Upper lobe of left lung (tissue), 6 donors: ENCODE measurements at regions not wholly inside any gene's neighbourhood (a gene's known extent, or its start where the extent isn't known, plus 50 kb on each side); places are given as distances from the start of the nearest gene placed in this dataset.
"Not testable (repeated sequence)": the region's sequence is repeated elsewhere in the genome, so short reads cannot be mapped to it uniquely, and the experiment has no call there.

ENCODE experiments used
- ATAC-seq, 2 donors: fragments of 200-7000 bp; cut with Tn5 transposase; one replicate each; pipeline ENCODE4 v1.9.1; 2022; ENCODE audit warnings: mild to moderate bottlenecking in 2 of 2, moderate library complexity in 2 of 2; ENCODE audit not compliant: low FRiP score in 2 of 2
- DNase-seq, 2 donors: peaks; one replicate each; pipeline ENCODE4 v3.0.0-alpha.2; 2019 to 2020
- H3K27ac ChIP-seq, 4 donors: fragments of 200-600 bp; sonication (generic); one replicate each; pipeline ENCODE4 v1.5.1; 2016 to 2019
- H3K27me3 ChIP-seq, 4 donors: fragments of 200-600 bp; sonication (generic); one replicate each; pipeline ENCODE4 v1.5.1; 2017 to 2019
- H3K36me3 ChIP-seq, 4 donors: fragments of 200-600 bp; sonication (generic); one replicate each; pipeline ENCODE4 v1.5.1; 2016 to 2019
- H3K4me1 ChIP-seq, 4 donors: fragments of 200-600 bp; sonication (generic); one replicate each; pipeline ENCODE4 v1.5.1; 2018 to 2019
- H3K4me3 ChIP-seq, 4 donors: fragments of 200-600 bp; sonication (generic); one replicate each; pipeline ENCODE4 v1.5.1; 2017 to 2019; ENCODE audit warnings: mild to moderate bottlenecking in 2 of 4, moderate library complexity in 1 of 4
- H3K9me3 ChIP-seq, 4 donors: fragments of 200-600 bp; sonication (generic); one replicate each; pipeline ENCODE4 v1.5.1; 2018 to 2019
- EP300 ChIP-seq, 4 donors: sonication (generic); formaldehyde crosslinking; IDR thresholded peaks; one replicate each; pipeline ENCODE4 v1.5.1; 2017; ENCODE audit warnings: antibody characterized with exemption in 4 of 4, control low read depth in 2 of 4
- POLR2A ChIP-seq, 4 donors: fragments of 450-650 bp; IDR thresholded peaks; one replicate each; pipeline ENCODE4 v1.5.1; 2016 to 2017; ENCODE audit warnings: antibody characterized with exemption in 4 of 4, mild to moderate bottlenecking in 2 of 4
- POLR2AphosphoS5 ChIP-seq, 2 donors: sonication (generic); formaldehyde crosslinking; IDR thresholded peaks; one replicate each; pipeline ENCODE4 v1.5.1; 2017; ENCODE audit warnings: antibody characterized with exemption in 2 of 2
- WGBS, 2 donors: methylation state at CpG; one replicate each; pipeline ENCODE4 v1.1.5; 2017 to 2018; 5-methylcytosine and 5-hydroxymethylcytosine counted together
- TF ChIP-seq, protein P1 (sequence below), 6 experiments: fragments of 450-650 bp in 4 of 6; fragments of 200-600 bp in 2 of 6; sonication (generic) in 2 of 6; IDR thresholded peaks; one replicate each; pipeline ENCODE4 v1.5.1; 2016 to 2019; ENCODE audit warnings: antibody characterized with exemption in 6 of 6
- donor health status: DM: no; HTN: no; CAD: no; lungs with moderate emphysema.
- donor health status: DM: no; HTN: yes; CAD: no; lungs with severe emphysema.

GRCh38 chr4:148847544-148848255 lies 405.5 kb upstream of the NR3C2 start:
- H3K9me3 ChIP-seq = no peaks in the 10 kb centered on the region
- H3K4me3 ChIP-seq = no peak overlapping the region
- DNase-seq = no peak
- 82 to 84% methylated on average over 10 of the region's 10 CpGs for WGBS, 2 donors
- no peak overlapping the region for H3K27ac ChIP-seq
- ATAC-seq = no peak
- TF ChIP-seq EP300 (IDR thresholded peaks at IDR 0.05) (no peak), POLR2AphosphoS5 (IDR thresholded peaks at IDR 0.05) (no peak), POLR2A (IDR thresholded peaks at IDR 0.05) (no peak)
- TF ChIP-seq, protein P1, sequence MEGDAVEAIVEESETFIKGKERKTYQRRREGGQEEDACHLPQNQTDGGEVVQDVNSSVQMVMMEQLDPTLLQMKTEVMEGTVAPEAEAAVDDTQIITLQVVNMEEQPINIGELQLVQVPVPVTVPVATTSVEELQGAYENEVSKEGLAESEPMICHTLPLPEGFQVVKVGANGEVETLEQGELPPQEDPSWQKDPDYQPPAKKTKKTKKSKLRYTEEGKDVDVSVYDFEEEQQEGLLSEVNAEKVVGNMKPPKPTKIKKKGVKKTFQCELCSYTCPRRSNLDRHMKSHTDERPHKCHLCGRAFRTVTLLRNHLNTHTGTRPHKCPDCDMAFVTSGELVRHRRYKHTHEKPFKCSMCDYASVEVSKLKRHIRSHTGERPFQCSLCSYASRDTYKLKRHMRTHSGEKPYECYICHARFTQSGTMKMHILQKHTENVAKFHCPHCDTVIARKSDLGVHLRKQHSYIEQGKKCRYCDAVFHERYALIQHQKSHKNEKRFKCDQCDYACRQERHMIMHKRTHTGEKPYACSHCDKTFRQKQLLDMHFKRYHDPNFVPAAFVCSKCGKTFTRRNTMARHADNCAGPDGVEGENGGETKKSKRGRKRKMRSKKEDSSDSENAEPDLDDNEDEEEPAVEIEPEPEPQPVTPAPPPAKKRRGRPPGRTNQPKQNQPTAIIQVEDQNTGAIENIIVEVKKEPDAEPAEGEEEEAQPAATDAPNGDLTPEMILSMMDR (IDR thresholded peaks at IDR 0.05) = no peak
- no peaks in the 10 kb centered on the region for H3K36me3 ChIP-seq
- no peaks in the 10 kb centered on the region for H3K4me1 ChIP-seq
- H3K27me3 ChIP-seq = no peaks in the 10 kb centered on the region

DNA sequence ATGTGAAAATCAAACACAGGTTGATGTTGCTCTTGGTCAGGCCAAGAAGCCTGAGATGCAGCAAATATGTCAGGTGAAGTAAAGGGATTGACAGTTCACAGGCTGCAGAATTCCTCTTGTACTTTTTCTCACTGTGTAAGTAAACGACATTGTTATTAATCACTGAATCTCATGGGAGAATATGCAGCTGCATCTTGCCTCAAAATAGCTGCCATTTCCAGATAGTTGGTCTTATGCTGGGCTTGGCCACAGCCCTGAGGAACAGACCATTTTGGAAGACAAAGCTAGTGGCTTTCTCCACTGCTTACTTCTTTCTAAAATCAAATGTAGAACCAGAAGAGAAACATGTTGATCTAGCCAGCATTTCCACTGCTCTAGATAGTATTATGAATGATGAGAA lies 403.4 kb upstream of the NR3C2 start:
- H3K27me3 ChIP-seq = no peaks in the 10 kb centered on the region
- TF ChIP-seq, protein P1 (IDR thresholded peaks at IDR 0.05) = no peak
- TF ChIP-seq POLR2A (IDR thresholded peaks at IDR 0.05) (no peak), POLR2AphosphoS5 (IDR thresholded peaks at IDR 0.05) (no peak), EP300 (IDR thresholded peaks at IDR 0.05) (no peak)
- no peak for DNase-seq

GRCh38 chr4:148843625-148844024 lies 401.4 kb upstream of the NR3C2 start:
- H3K4me1 ChIP-seq = no peaks in the 10 kb centered on the region
- H3K27me3 ChIP-seq = no peaks in the 10 kb centered on the region
- H3K4me3 ChIP-seq = no peak overlapping the region
- H3K36me3 ChIP-seq = no peaks in the 10 kb centered on the region
- no peak overlapping the region for H3K27ac ChIP-seq
- H3K9me3 ChIP-seq = no peaks in the 10 kb centered on the region
- DNase-seq (no peak), ATAC-seq (no peak)
- WGBS, 2 donors = 80 to 84% methylated on average over 3 of the region's 3 CpGs
- TF ChIP-seq, protein P1 (IDR thresholded peaks at IDR 0.05) = no peak
- TF ChIP-seq EP300 (IDR thresholded peaks at IDR 0.05) (no peak), POLR2A (IDR thresholded peaks at IDR 0.05) (no peak), POLR2AphosphoS5 (IDR thresholded peaks at IDR 0.05) (no peak)

More for the DNA sequence above, 403.4 kb upstream of the NR3C2 start:
- WGBS, 2 donors = 58 to 60% methylated on average over 1 of the region's 1 CpG
- no peaks in the 10 kb centered on the region for H3K36me3 ChIP-seq
- H3K4me1 ChIP-seq = no peaks in the 10 kb centered on the region
- no peak overlapping the region for H3K27ac ChIP-seq
- no peak for ATAC-seq
- no peak overlapping the region for H3K4me3 ChIP-seq
- no peaks in the 10 kb centered on the region for H3K9me3 ChIP-seq

DNA sequence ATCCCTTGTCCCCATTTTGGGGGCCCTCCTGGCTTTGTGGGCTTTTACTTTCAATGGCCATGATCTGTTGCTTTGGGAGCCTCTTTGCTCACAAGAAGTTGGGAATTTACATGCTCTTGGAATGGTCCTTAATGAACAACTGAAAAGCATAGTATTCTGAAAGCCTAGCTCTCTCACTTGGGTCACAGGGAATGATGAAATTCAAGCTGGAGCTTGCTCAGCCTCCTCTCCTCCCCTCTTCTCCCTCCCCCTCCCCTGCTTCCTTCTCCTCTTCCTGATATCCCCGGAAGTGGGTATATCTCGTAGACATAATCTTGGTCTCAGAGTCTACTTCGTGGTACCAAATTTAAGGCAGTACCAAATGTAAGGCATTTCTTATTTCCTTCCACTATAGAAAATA lies 400.6 kb upstream of the NR3C2 start:
- H3K4me3 ChIP-seq = no peak overlapping the region

DNA sequence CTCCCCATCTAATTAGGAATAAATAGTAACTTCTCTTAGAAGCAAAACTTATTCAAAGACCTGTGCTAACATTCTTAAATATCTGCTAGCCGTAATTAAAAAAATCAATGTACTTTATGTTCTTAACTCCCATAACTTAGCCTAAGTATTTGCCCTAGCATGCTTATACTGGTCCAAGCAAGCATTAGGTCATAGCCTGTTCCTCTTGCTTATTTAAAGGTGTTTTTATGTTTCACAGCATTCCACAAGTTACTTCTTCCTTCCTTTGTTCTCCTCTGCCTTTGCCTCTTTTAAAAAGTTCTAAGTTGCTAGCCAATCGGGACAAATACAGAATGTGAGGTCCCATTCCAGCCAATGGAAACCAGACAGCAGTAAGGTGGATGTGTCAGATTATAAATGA lies 395.4 kb upstream of the NR3C2 start:
- WGBS, 2 donors = 75 to 85% methylated on average over 2 of the region's 2 CpGs
- not testable (repeated sequence) for H3K27me3 ChIP-seq, ATAC-seq

More for the DNA sequence above, 400.6 kb upstream of the NR3C2 start:
- TF ChIP-seq, protein P1 (IDR thresholded peaks at IDR 0.05) = no peak
- Histone ChIP-seq H3K27me3 (no peaks in the 10 kb centered on the region), H3K27ac (no peak overlapping the region), H3K36me3 (no peaks in the 10 kb centered on the region), H3K9me3 (no peaks in the 10 kb centered on the region), H3K4me1 (no peaks in the 10 kb centered on the region)
- ATAC-seq = no peak
- DNase-seq = no peak
- 71 to 74% methylated on average over 3 of the region's 3 CpGs for WGBS, 2 donors

More for the DNA sequence above, 395.4 kb upstream of the NR3C2 start:
- not testable (repeated sequence) for H3K36me3 ChIP-seq, H3K9me3 ChIP-seq, H3K27ac ChIP-seq, DNase-seq, H3K4me3 ChIP-seq, H3K4me1 ChIP-seq
